PC-9 (cell line): ENCODE measurements at regions not wholly inside any gene's neighbourhood (a gene's known extent, or its start where the extent isn't known, plus 50 kb on each side); places are given as distances from the start of the nearest gene placed in this dataset.

ENCODE experiments used
- CTCF ChIP-seq: fragments of 200-600 bp; sonication (generic); conservative IDR thresholded peaks from 2 replicates; pipeline ENCODE4 v1.6.1; 2017; ENCODE audit warnings: mixed run types, antibody characterized with exemption, mild to moderate bottlenecking, moderate library complexity
- EZH2 ChIP-seq: fragments of 200-600 bp; sonication (generic); IDR thresholded peaks from 2 replicates; pipeline ENCODE4 v1.8.0; 2017; ENCODE audit warnings: antibody characterized with exemption, low read depth

- TF ChIP-seq CTCF (no peak), EZH2 (no peak)
Measured at GRCh38 chr1:86233403-86233802, 76.8 kb upstream of the COL24A1 start.
